HG03521 (cell line): ENCODE measurements at regions not wholly inside any gene's neighbourhood (a gene's known extent, or its start where the extent isn't known, plus 50 kb on each side); places are given as distances from the start of the nearest gene placed in this dataset.
"Not testable (repeated sequence)": the region's sequence is repeated elsewhere in the genome, so short reads cannot be mapped to it uniquely, and the experiment has no call there.

Source experiments
- ATAC-seq: cut with Tn5 transposase; IDR thresholded peaks from one replicate; pipeline ENCODE4 v1.9.1; 2021; ENCODE audit warnings: mild to moderate bottlenecking, moderate library complexity; ENCODE audit not compliant: unreplicated experiment

GRCh38 chr14:44388306-44388705, 118.8 kb downstream of the FSCB start:
- ATAC-seq: no peak

- ATAC-seq: no peak
Observed at GRCh38 chr14:44385906-44386305, 121.2 kb downstream of the FSCB start.

GRCh38 chr14:44385296-44385695, 121.8 kb downstream of the FSCB start:
- not testable (repeated sequence) for ATAC-seq

- ATAC-seq: not testable (repeated sequence)
Observed at GRCh38 chr14:44384601-44385293, 122.3 kb downstream of the FSCB start.

- ATAC-seq: no peak
Observed at GRCh38 chr14:44384093-44384492, 123.0 kb downstream of the FSCB start.

- no peak for ATAC-seq
Observed at GRCh38 chr14:44383636-44384035, 123.4 kb downstream of the FSCB start.

GRCh38 chr14:44379292-44379977, 127.6 kb downstream of the FSCB start:
- no peak for ATAC-seq

GRCh38 chr14:44374906-44375305, 132.2 kb downstream of the FSCB start:
- no peak for ATAC-seq

GRCh38 chr14:44372807-44373489, 134.1 kb downstream of the FSCB start:
- no peak for ATAC-seq

- no peak for ATAC-seq
Observed at GRCh38 chr14:44372231-44372630, 134.9 kb downstream of the FSCB start.

- ATAC-seq: no peak
Observed at GRCh38 chr14:44370727-44371126, 136.4 kb downstream of the FSCB start.

- no peak for ATAC-seq
Observed at GRCh38 chr14:44369401-44370123, 137.5 kb downstream of the FSCB start.

GRCh38 chr14:44361083-44361482, 146.0 kb downstream of the FSCB start:
- ATAC-seq: no peak

- no peak for ATAC-seq
Observed at GRCh38 chr14:44353805-44354204, 153.3 kb downstream of the FSCB start.

- ATAC-seq: no peak
Observed at GRCh38 chr14:44352201-44352600, 154.9 kb downstream of the FSCB start.

- ATAC-seq: no peak
Observed at GRCh38 chr14:44347316-44347715, 159.8 kb downstream of the FSCB start.

- no peak for ATAC-seq
Observed at GRCh38 chr14:44341116-44341515, 166.0 kb downstream of the FSCB start.

GRCh38 chr14:44339862-44340261, 167.2 kb downstream of the FSCB start:
- ATAC-seq: no peak

- ATAC-seq: no peak
Observed at GRCh38 chr14:44339231-44339630, 167.9 kb downstream of the FSCB start.

GRCh38 chr14:44317441-44317746, 189.7 kb downstream of the FSCB start:
- ATAC-seq: no peak

- ATAC-seq: no peak
Observed at GRCh38 chr14:44316647-44317440, 190.2 kb downstream of the FSCB start.
